ENCODE measurements at regions not wholly inside any gene's neighbourhood (a gene's known extent, or its start where the extent isn't known, plus 50 kb on each side); places are given as distances from the start of the nearest gene placed in this dataset.
"Not testable (repeated sequence)": the region's sequence is repeated elsewhere in the genome, so short reads cannot be mapped to it uniquely, and the experiment has no call there.

GRCh38 chr2:129478902-129479517 is 500.5 kb upstream of the RAB6C start:
- no peak for DNase-seq

- no peak for DNase-seq
Observed at GRCh38 chr2:129479892-129480291, 499.6 kb upstream of the RAB6C start.

GRCh38 chr2:129480790-129481189 is 498.7 kb upstream of the RAB6C start:
- DNase-seq, result no peak

- no peak for DNase-seq
Observed at GRCh38 chr2:129481306-129482219, 497.9 kb upstream of the RAB6C start.

- no peak for DNase-seq
Observed at GRCh38 chr2:129482626-129483025, 496.8 kb upstream of the RAB6C start.

- DNase-seq, result no peak
Observed at GRCh38 chr2:129483366-129483765, 496.1 kb upstream of the RAB6C start.

GRCh38 chr2:129484999-129485897 is 494.2 kb upstream of the RAB6C start:
- no peak for DNase-seq

GRCh38 chr2:129488376-129488775 is 491.1 kb upstream of the RAB6C start:
- DNase-seq, result no peak

- no peak for DNase-seq
Observed at GRCh38 chr2:129490641-129491040, 488.8 kb upstream of the RAB6C start.

- no peak for DNase-seq
Observed at GRCh38 chr2:129491308-129491707, 488.2 kb upstream of the RAB6C start.

- DNase-seq, result no peak
Observed at GRCh38 chr2:129492548-129492947, 486.9 kb upstream of the RAB6C start.

- DNase-seq, result no peak
Observed at GRCh38 chr2:129499747-129500146, 479.7 kb upstream of the RAB6C start.

GRCh38 chr2:129502781-129503180 is 476.7 kb upstream of the RAB6C start:
- DNase-seq, result no peak

GRCh38 chr2:129504646-129505045 is 474.8 kb upstream of the RAB6C start:
- no peak for DNase-seq

GRCh38 chr2:129518937-129519336 is 460.5 kb upstream of the RAB6C start:
- no peak for DNase-seq

GRCh38 chr2:129532158-129532557 is 447.3 kb upstream of the RAB6C start:
- DNase-seq, result not testable (repeated sequence)

- no peak for DNase-seq
Observed at GRCh38 chr2:129548880-129549279, 430.6 kb upstream of the RAB6C start.

- no peak for DNase-seq
Observed at GRCh38 chr2:129550536-129550935, 428.9 kb upstream of the RAB6C start.

GRCh38 chr2:129554373-129554772 is 425.1 kb upstream of the RAB6C start:
- DNase-seq, result no peak

GRCh38 chr2:129559101-129559500 is 420.4 kb upstream of the RAB6C start:
- DNase-seq, result no peak

- DNase-seq, result no peak
Observed at GRCh38 chr2:129565551-129566109, 413.8 kb upstream of the RAB6C start.

GRCh38 chr2:129570812-129571211 is 408.7 kb upstream of the RAB6C start:
- DNase-seq, result not testable (repeated sequence)

GRCh38 chr2:129575431-129575830 is 404.0 kb upstream of the RAB6C start:
- no peak for DNase-seq

All from activated gamma-delta T cell treated with Interleukin-2 at 50 U/mL for 16 hours (primary cell).